Left ventricle myocardium inferior (tissue), 1 donor: ENCODE measurements at regions not wholly inside any gene's neighbourhood (a gene's known extent, or its start where the extent isn't known, plus 50 kb on each side); places are given as distances from the start of the nearest gene placed in this dataset.

Experiments
- DNase-seq: peaks from one replicate; pipeline ENCODE4 v3.0.0-alpha.2; 2020
- H3K27ac ChIP-seq: fragments of 200-600 bp; replicated peaks from 2 replicates; pipeline ENCODE4 v1.8.0; 2021
- H3K27me3 ChIP-seq: fragments of 200-600 bp; 2 replicates; pipeline ENCODE4 v1.8.0; 2021; ENCODE audit warnings: low read depth
- H3K36me3 ChIP-seq: fragments of 200-600 bp; 2 replicates; pipeline ENCODE4 v1.8.0; 2021
- H3K4me1 ChIP-seq: fragments of 200-600 bp; 2 replicates; pipeline ENCODE4 v1.8.0; 2021
- H3K4me3 ChIP-seq: fragments of 200-600 bp; 2 replicates; pipeline ENCODE4 v1.8.0; 2021; ENCODE audit warnings: mild to moderate bottlenecking, moderate library complexity
- H3K9me3 ChIP-seq: fragments of 200-600 bp; replicated peaks from 2 replicates; pipeline ENCODE4 v1.8.0; 2021
- intact Hi-C: fragments of 100-400 bp; cut with micrococcal nuclease; formaldehyde crosslinking; loops from one replicate; pipeline ENCODE4 v1.11.0; 2022
- TF ChIP-seq, protein P1 (sequence below): fragments of 200-600 bp; IDR thresholded peaks from 2 replicates; pipeline ENCODE4 v1.8.0; 2021; ENCODE audit warnings: antibody characterized with exemption, mild to moderate bottlenecking, borderline replicate concordance
- donor health status: DM: no; HTN: yes; CAD: no; lungs with severe emphysema.

DNA sequence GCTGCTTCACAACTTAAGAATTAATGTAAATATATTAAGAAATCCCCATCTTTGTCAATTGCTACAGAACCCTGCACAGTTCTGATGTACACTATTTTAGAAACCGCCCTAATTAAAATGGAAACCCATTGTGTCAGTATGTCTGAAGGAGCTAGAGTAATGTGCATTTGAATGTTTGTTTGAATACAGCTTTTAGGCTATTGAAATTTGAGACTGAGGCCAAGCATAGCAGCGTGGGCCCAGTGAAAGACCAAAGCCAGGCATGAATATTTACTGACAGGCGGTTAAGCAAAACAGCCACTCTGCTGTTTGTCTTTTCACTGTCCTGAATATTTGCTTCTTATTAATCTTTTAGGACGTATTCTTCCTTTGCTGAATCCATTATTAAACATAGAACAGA is 252.3 kb downstream of the IZUMO3 start:
- intact Hi-C loops: no loop called here
- no peak overlapping the region for H3K27ac ChIP-seq
- no peak overlapping the region for H3K4me3 ChIP-seq
- no peak for DNase-seq
- H3K9me3 ChIP-seq: peaks cover 21% of the 10 kb centered on the region
- H3K4me1 ChIP-seq: no peaks in the 10 kb centered on the region
- H3K36me3 ChIP-seq: no peaks in the 10 kb centered on the region
- H3K27me3 ChIP-seq: no peaks in the 10 kb centered on the region
- TF ChIP-seq, protein P1, sequence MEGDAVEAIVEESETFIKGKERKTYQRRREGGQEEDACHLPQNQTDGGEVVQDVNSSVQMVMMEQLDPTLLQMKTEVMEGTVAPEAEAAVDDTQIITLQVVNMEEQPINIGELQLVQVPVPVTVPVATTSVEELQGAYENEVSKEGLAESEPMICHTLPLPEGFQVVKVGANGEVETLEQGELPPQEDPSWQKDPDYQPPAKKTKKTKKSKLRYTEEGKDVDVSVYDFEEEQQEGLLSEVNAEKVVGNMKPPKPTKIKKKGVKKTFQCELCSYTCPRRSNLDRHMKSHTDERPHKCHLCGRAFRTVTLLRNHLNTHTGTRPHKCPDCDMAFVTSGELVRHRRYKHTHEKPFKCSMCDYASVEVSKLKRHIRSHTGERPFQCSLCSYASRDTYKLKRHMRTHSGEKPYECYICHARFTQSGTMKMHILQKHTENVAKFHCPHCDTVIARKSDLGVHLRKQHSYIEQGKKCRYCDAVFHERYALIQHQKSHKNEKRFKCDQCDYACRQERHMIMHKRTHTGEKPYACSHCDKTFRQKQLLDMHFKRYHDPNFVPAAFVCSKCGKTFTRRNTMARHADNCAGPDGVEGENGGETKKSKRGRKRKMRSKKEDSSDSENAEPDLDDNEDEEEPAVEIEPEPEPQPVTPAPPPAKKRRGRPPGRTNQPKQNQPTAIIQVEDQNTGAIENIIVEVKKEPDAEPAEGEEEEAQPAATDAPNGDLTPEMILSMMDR: no peak

DNA sequence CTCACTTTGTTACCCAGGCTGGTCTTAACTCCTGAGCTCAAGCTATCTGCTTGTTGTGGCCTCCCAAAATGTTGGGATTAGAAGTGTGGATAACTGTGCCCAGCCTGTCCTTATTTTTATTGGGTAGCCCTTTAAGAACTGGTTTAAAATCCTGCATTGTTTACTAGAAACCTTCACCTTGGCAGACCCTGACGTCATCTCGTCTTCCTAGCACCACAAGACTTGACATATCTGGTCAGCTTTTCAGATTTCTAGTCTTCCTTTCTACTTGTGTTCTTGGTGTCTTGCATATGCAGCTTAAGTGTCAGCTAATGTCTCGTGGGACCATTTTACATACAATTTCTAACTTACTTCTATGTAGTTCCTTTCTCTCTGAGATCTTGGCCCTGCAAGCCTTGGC is 258.9 kb downstream of the IZUMO3 start:
- no peaks in the 10 kb centered on the region for H3K36me3 ChIP-seq
- TF ChIP-seq, protein P1: no peak

DNA sequence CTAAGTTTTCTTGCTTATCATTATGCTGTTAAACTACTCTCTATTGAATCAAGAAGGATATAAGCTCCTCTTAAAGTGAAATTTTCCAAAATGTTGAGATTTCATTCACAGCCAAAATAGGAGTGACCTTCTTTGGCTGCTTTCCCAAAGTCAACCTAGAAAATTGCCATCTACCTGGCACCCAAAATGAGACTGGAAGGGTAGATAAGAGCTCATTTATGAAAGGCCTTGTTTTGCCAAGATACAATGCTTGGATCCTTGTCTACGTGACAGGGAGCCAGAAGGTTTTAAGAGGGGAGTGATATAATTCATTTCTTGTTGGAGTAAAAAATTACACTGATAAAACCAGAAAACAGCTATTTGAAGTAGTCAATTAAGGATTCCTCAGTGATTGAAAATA is 287.1 kb downstream of the IZUMO3 start:
- Histone ChIP-seq H3K4me3 (no peak overlapping the region), H3K4me1 (no peaks in the 10 kb centered on the region), H3K27me3 (no peaks in the 10 kb centered on the region), H3K36me3 (no peaks in the 10 kb centered on the region), H3K9me3 (peaks cover 9% of the 10 kb centered on the region), H3K27ac (no peak overlapping the region)
- no peak for DNase-seq
- TF ChIP-seq, protein P1: no peak
- intact Hi-C loops: no loop called here

More for the DNA sequence above, 258.9 kb downstream of the IZUMO3 start:
- H3K4me1 ChIP-seq: no peaks in the 10 kb centered on the region
- no peak overlapping the region for H3K27ac ChIP-seq
- H3K4me3 ChIP-seq: no peak overlapping the region
- H3K27me3 ChIP-seq: no peaks in the 10 kb centered on the region
- intact Hi-C loops: no loop called here
- H3K9me3 ChIP-seq: peaks cover 24% of the 10 kb centered on the region
- DNase-seq: no peak

DNA sequence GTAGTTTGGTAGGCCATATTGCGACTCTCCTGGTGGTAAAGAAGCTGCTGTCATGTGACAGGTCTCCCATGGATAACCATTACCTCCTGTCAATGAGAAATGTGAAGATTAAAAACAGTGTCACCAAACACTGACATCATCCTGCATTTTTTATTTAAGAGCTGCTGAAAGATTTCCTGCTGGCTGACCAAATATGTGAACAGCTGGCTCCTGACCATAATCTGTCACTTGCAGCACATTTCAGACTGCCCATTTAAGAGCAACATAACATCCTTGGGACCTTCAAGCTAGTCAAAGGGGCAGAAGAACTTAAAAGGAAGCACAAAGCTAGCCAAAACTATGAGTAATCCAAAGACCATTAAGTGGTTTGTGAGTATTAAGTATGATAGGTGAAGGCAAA is 288.0 kb downstream of the IZUMO3 start:
- intact Hi-C loops: no loop called here
- H3K9me3 ChIP-seq: peaks cover 16% of the 10 kb centered on the region
- DNase-seq: no peak
- no peaks in the 10 kb centered on the region for H3K27me3 ChIP-seq
- TF ChIP-seq, protein P1: no peak
- H3K4me3 ChIP-seq: no peak overlapping the region
- H3K4me1 ChIP-seq: no peaks in the 10 kb centered on the region
- no peaks in the 10 kb centered on the region for H3K36me3 ChIP-seq
- no peak overlapping the region for H3K27ac ChIP-seq

DNA sequence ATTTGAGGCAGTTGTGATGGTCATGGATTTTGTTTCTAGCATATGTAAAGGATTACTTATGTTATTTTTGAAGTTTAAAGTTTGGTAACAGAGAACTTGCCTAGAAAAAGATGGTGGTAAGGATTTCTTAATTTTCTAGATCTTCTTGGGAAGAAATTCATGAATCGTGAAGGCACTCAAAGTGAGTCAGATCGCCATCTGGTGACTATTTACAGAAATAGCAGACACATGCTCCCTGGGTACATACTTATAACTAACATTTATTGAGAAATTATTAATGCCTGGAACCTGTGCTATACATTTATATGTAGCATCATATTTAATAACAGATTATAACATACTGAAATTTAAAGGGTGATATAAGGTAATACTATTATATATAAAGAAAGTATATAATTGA is 299.7 kb downstream of the IZUMO3 start:
- no peaks in the 10 kb centered on the region for H3K27me3 ChIP-seq
- intact Hi-C loops: no loop called here
- TF ChIP-seq, protein P1: no peak

DNA sequence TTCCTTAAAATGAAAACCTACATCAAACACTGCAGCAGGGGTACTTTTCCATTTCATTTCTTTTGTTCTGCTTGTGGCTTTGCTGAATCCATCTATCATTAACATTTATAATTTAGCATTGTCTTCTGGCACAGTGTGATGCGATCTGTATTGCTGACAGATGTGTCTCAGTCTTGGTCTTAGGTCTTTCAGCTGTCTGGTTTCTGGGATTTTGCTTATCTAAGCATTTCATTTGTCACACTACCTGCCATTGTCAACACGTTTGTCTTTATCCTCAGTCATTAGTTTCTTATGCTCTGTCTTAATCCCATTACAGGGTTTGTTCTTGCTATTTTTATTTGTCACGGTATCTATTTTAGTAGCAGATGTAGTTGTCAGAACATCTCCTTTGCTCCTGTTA is 303.1 kb downstream of the IZUMO3 start:
- Histone ChIP-seq H3K9me3 (peaks cover 27% of the 10 kb centered on the region), H3K4me1 (no peaks in the 10 kb centered on the region), H3K4me3 (no peak overlapping the region), H3K36me3 (no peaks in the 10 kb centered on the region), H3K27ac (no peak overlapping the region), H3K27me3 (no peaks in the 10 kb centered on the region)
- no peak for DNase-seq
- intact Hi-C loops: no loop called here
- TF ChIP-seq, protein P1: no peak

More for the DNA sequence above, 299.7 kb downstream of the IZUMO3 start:
- no peak overlapping the region for H3K4me3 ChIP-seq
- H3K27ac ChIP-seq: no peak overlapping the region
- H3K4me1 ChIP-seq: no peaks in the 10 kb centered on the region
- DNase-seq: no peak
- no peaks in the 10 kb centered on the region for H3K36me3 ChIP-seq
- H3K9me3 ChIP-seq: peaks cover 11% of the 10 kb centered on the region
